COLO668 (cell line): ENCODE measurements at regions not wholly inside any gene's neighbourhood (a gene's known extent, or its start where the extent isn't known, plus 50 kb on each side); places are given as distances from the start of the nearest gene placed in this dataset.
"Not testable (repeated sequence)": the region's sequence is repeated elsewhere in the genome, so short reads cannot be mapped to it uniquely, and the experiment has no call there.

Source experiments
- DNase-seq: peaks from one replicate; lab custom pipeline; 2025; ENCODE audit not compliant: unreplicated experiment; lab: John Stamatoyannopoulos, UW

DNA sequence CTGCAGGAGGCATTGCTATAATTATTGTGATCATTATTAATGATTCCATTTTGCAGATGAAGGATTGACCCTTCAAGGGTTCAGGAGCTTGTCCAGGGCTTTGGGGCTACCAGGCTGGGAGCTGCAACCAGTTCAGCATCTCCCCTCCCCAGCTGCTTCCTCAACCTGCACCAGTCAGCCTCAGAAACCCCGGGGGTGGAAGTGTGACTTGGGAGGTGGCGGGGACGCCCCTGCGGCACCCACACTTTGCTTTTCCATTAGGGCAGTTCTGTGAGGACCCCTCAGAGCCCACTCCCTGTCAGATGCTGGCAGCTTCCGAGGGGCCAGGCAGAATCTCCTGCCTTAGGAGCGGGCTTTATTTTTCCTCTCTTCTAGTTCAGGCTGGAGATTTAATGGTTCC lies 85.6 kb downstream of the OLFM1 start:
- no peak for DNase-seq

- no peak for DNase-seq
These were observed 86.8 kb downstream of the OLFM1 start for GRCh38 chr9:135174248-135174647.

- no peak for DNase-seq
These were observed 87.5 kb downstream of the OLFM1 start for GRCh38 chr9:135174981-135175380.

GRCh38 chr9:135176284-135176683 lies 88.8 kb downstream of the OLFM1 start:
- DNase-seq = no peak

- not testable (repeated sequence) for DNase-seq
These were observed 90.1 kb downstream of the OLFM1 start for GRCh38 chr9:135177562-135177961.

DNA sequence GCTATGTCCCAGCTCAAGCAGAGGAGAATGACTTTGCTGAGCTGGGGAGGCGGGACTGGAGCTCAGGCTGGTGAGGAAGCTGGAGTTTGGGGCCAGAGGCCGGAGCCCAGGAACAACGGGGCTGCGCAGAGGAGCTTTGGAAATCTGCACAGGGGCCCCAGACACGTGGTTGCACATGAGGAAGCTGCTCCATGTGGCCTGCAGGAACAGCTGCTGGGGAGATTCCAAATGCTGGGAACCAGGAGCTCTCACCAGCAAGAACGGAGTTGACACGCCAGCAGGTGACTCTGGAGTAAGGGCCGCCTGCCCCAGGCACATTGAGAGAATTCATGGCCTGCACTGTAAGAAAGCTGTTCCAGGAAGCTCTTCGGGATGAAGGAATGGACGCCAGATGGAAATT lies 91.0 kb downstream of the OLFM1 start:
- DNase-seq = no peak

DNA sequence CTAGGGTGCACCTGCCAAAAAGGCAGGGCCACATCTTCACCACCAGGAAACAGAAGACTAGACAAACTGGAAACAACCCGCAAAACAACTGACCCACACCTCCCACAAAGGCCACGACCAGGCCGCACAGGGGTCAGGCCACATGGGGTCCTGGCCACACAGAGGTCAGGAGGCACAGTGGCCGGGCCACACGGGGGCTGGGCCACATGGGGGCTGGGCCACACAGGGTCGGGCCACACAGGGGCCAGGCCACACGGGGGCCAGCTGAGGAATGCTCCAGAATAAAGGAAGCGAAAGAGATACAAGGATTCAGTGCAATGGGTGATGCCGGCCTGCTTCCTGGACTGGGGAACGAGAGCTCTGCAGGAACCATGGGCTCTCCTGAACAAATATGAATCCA lies 91.6 kb downstream of the OLFM1 start:
- no peak for DNase-seq

GRCh38 chr9:135179976-135180375 lies 92.5 kb downstream of the OLFM1 start:
- no peak for DNase-seq

GRCh38 chr9:135180586-135180985 lies 93.1 kb downstream of the OLFM1 start:
- DNase-seq = no peak

DNA sequence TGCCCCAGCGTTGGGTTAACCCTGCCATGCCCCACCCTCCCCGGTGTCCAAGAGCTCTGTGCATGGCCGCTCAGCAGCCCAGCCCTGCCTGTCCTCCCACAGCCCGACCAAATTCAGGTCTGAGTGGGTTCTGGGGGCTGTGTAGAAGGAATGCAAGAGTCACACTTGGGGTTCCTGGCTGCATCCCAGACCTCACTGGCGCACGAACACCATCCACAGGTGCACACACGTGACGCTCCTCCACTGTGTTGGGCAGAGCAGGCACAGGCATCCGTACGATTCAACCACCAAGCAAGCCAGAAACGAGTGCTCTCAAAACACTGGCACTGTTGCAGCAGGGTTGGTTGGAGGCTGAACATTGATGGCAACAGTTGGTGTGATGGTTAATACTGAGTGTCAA lies 93.9 kb downstream of the OLFM1 start:
- DNase-seq = no peak

DNA sequence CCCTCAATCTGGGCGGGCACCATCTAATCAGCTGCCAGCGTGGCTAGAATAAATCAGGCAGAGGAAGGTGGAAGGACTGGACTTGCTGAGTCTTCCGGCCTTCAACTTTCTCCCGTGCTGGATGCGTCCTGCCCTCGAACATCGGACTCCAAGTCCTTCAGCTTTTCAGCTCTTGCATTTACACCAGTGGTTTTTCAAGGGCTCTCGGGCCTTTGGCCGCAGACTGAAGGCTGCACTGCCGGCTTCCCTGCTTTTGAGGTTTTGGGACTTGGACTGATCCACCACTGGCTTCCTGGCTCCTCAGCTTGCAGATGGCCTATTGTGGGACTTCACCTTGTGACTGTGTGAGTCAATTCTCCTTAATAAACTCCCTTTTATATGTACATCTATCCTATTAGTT lies 94.4 kb downstream of the OLFM1 start:
- not testable (repeated sequence) for DNase-seq

GRCh38 chr9:135183069-135183468 lies 95.6 kb downstream of the OLFM1 start:
- DNase-seq = no peak

DNA sequence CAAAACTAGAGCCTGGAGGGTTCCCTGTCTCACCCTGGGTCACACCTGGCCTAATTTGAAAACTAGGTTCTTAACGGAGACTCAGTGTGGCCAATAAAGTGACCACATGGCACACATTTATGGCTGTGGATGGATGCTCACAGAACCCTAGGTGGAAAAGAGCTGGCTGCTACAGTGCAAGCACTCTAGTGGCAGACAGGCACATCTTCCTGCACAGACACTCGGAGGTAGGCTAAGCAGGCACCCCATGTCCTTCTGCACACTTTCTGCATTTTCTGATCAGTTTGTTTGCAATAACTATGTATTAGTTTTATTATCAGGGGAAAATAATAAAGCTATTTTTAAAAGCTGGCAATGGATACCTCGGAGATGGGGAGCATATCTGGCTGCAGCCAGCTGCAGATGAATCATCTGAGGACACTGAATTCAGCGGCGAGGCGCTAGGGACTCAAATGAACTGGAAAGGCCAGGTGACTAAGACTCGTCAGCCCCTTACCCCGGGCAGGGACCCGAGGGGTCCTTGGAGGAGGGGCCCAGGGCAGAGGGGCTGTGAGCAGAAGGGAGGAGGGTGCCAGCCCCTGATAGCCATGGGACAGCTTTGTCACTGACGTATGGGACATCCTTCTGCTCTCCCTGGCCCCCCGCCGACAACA lies 96.2 kb downstream of the OLFM1 start:
- DNase-seq = no peak

- no peak for DNase-seq
These were observed 96.9 kb downstream of the OLFM1 start for GRCh38 chr9:135184181-135185053.

DNA sequence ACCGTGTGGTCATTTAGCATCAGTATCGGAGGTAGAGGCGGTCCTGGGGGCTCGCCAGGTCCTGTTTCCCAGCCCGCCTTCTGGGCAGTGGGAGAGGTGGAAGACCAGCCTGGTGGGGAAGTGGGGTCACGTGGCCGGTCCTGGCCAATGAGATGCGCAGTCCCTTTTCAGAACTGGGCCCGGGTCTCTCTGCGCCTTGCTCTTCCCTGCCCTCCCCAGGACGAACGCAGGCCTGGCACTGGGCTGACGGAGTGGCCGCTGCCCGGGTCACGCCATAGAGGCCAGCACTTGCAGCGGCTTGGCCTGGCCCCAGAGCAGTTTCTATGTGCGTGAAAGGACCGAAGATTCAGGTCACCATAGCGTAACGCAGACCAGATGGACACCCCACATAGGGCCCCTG lies 97.6 kb downstream of the OLFM1 start:
- DNase-seq = no peak

- no peak for DNase-seq
These were observed 99.0 kb downstream of the OLFM1 start for GRCh38 chr9:135186248-135187164.

DNA sequence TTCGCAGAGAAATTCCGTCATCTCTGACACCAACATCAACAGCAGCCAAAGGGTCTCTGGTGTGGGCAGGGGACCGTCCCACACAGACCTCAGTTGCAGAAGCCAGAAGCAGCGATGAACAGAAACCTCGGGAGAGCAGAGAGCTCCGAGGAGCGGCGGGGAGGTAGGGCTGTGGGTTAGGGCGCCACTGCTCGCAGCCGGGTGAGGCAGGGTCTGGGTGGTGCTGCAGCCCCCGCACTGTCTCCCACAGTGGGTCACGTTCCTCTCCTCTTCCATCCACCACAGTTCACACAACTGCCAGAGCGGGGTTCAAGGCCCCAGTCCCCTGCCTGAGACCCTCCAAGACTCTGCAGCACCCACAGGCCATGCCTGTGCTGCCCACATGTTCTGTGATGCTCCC lies 99.9 kb downstream of the OLFM1 start:
- DNase-seq = no peak

DNA sequence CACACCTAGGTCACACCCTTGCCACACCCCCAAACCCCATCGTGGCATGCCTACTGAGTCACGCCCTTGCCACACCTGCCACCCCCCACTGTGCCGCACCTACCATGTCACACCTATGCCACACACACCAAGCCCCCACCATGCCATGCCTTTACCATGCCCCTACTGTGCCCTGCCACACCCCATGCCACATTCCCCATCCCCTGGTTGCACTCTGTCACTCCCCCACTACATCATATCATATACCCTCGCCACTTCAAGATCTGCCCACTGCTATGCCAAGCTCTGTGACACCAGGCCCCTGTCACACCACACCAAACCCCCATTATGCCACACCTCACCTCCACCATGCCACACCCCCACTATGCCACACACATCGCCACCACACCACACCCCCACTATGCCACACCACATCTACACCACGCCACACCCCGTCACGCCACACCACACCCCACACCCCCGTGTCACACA lies 101.2 kb downstream of the OLFM1 start:
- no peak for DNase-seq

GRCh38 chr9:135189497-135189896 lies 102.0 kb downstream of the OLFM1 start:
- no peak for DNase-seq

DNA sequence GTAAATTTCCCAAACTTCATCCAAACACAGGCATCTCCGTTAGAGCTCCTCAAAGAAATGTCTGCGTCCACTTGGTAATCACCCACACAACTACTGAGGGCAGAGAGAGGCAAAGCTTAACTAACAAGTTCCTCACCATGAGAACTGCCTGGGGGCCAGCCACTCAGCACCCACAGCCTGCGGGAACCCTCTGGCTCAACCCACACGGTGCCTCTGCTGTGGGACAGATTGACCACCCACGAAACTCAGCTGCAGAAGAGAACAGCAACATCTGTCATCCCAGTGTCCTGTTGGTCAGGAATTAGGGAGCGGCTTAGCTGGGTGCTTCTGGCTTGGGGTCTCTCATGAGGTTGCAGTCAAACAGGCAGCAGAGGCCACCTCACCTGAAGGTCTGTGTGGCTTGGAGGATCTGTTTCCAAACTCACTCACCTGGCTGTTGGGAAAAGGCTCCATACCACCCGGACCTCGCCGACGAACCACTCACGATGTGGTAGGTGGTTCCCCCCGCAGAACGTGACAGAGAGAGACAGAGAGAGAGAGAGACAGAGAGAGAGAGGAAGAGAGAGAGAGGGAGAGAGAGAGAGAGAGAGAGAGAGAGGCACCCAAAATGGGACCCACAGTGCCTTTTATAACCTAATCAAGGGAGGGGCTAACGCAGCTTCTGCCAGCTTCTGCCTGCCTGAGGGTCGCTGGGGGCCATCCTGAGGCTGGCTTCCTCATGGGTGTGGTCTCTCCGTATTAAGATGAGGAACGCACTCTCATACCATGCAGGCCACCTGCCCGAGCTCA lies 103.5 kb downstream of the OLFM1 start:
- no peak for DNase-seq

DNA sequence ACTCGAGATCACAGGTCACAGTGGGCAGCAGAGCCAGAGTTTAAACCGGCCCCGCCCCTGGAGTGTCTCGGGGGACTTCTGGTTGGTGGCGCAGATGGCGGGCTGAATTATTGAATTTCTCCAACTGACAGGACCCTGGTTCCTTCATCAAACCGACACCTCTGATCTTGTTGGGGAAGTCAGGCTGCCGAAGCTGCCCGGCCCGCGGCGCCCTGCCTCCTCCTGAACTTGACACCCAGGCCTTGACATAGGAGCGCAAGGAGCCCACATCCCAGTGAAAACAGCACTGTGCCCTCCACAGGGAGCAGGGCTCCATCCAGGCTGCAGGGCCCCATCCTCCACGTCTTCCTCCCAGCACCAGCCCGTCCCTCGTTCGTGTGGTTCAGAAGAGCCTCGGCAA lies 105.2 kb downstream of the OLFM1 start:
- no peak for DNase-seq
